ENCODE measurements at regions not wholly inside any gene's neighbourhood (a gene's known extent, or its start where the extent isn't known, plus 50 kb on each side); places are given as distances from the start of the nearest gene placed in this dataset.
"Not testable (repeated sequence)": the region's sequence is repeated elsewhere in the genome, so short reads cannot be mapped to it uniquely, and the experiment has no call there.

GRCh38 chr16:10275214-10275996 lies 93.2 kb upstream of the GRIN2A start:
- not testable (repeated sequence) for DNase-seq

GRCh38 chr16:10277597-10277996 lies 95.4 kb upstream of the GRIN2A start:
- no peak for DNase-seq

- DNase-seq: no peak
Observed at GRCh38 chr16:10280262-10281170, 98.3 kb upstream of the GRIN2A start.

GRCh38 chr16:10282367-10282766 lies 100.1 kb upstream of the GRIN2A start:
- DNase-seq: no peak

GRCh38 chr16:10283246-10283645 lies 101.0 kb upstream of the GRIN2A start:
- not testable (repeated sequence) for DNase-seq

GRCh38 chr16:10290467-10291105 lies 95.3 kb upstream of the ATF7IP2 start:
- not testable (repeated sequence) for DNase-seq

GRCh38 chr16:10292197-10292596 lies 93.7 kb upstream of the ATF7IP2 start:
- not testable (repeated sequence) for DNase-seq

- DNase-seq: not testable (repeated sequence)
Observed at GRCh38 chr16:10292976-10293375, 92.9 kb upstream of the ATF7IP2 start.

GRCh38 chr16:10294153-10294552 lies 91.7 kb upstream of the ATF7IP2 start:
- DNase-seq: not testable (repeated sequence)

GRCh38 chr16:10296956-10297340 lies 88.9 kb upstream of the ATF7IP2 start:
- DNase-seq: no peak

GRCh38 chr16:10297341-10298006 lies 88.4 kb upstream of the ATF7IP2 start:
- DNase-seq: peak; percentile 6 to 82

- no peak for DNase-seq
Observed at GRCh38 chr16:10300905-10301304, 85.0 kb upstream of the ATF7IP2 start.

GRCh38 chr16:10301547-10301946 lies 84.3 kb upstream of the ATF7IP2 start:
- not testable (repeated sequence) for DNase-seq

GRCh38 chr16:10305912-10306311 lies 79.9 kb upstream of the ATF7IP2 start:
- DNase-seq: no peak

- DNase-seq: no peak
Observed at GRCh38 chr16:10308305-10309193, 77.3 kb upstream of the ATF7IP2 start.

GRCh38 chr16:10309271-10309932 lies 76.5 kb upstream of the ATF7IP2 start:
- no peak for DNase-seq

- no peak for DNase-seq
Observed at GRCh38 chr16:10312008-10312407, 73.9 kb upstream of the ATF7IP2 start.

- DNase-seq: no peak
Observed at GRCh38 chr16:10312784-10313724, 72.8 kb upstream of the ATF7IP2 start.

GRCh38 chr16:10314317-10314716 lies 71.5 kb upstream of the ATF7IP2 start:
- DNase-seq: no peak

- peak in 1 of 2 donors; percentile 56 for DNase-seq
Observed at GRCh38 chr16:10314811-10315210, 71.0 kb upstream of the ATF7IP2 start.

Measured in CD4-positive, alpha-beta T cell treated with Interleukin-4 for 1 hour (primary cell).